ENCODE measurements at regions not wholly inside any gene's neighbourhood (a gene's known extent, or its start where the extent isn't known, plus 50 kb on each side); places are given as distances from the start of the nearest gene placed in this dataset.

GRCh38 chr3:72193771-72194430 lies 409.0 kb upstream of the PROK2 start:
- 0 out of 2 replicates have a peak, but pooled peaks cover 7% of the 10 kb centered on the region for H3K9me3 ChIP-seq (ENCODE audit: insufficient read depth, low read length)
- no peaks in the 10 kb centered on the region for H3K27me3 ChIP-seq (ENCODE audit: low read length)
- H3K36me3 ChIP-seq (ENCODE audit: low read length) = no peaks in the 10 kb centered on the region
- H3K9ac ChIP-seq (ENCODE audit: low read length) = no peak overlapping the region
- no peaks in the 10 kb centered on the region for H4K20me1 ChIP-seq (ENCODE audit: low read depth, low read length)
- no peak overlapping the region for H2AFZ ChIP-seq (ENCODE audit: low read depth, low read length, severe bottlenecking)
- no peak overlapping the region for H3K4me2 ChIP-seq (ENCODE audit: low read depth, low read length, poor library complexity, severe bottlenecking)
- no peak overlapping the region for H3K4me3 ChIP-seq (ENCODE audit: insufficient read depth, low read length, poor library complexity, severe bottlenecking)
- TF ChIP-seq EZH2phosphoT487 (conservative IDR thresholded peaks at IDR 0.05; ENCODE audit: low read length) (no peak), CTCF (IDR thresholded peaks at IDR 0.05; ENCODE audit: insufficient read depth, low read length, poor library complexity, severe bottlenecking) (no peak)
- H3K9me2 ChIP-seq (replicated peaks; ENCODE audit: insufficient read depth, low read length) = no peaks in the 10 kb centered on the region
- no peaks in the 10 kb centered on the region for H3F3A ChIP-seq (ENCODE audit: insufficient read depth)
- no peaks in the 10 kb centered on the region for H3K79me2 ChIP-seq (ENCODE audit: insufficient read depth, low read length)
- no peak overlapping the region for H3K27ac ChIP-seq (ENCODE audit: low read depth, low read length)

- Histone ChIP-seq H3K36me3 (ENCODE audit: low read length) (no peaks in the 10 kb centered on the region), H3K4me3 (ENCODE audit: insufficient read depth, low read length, poor library complexity, severe bottlenecking) (no peak overlapping the region), H3K27ac (ENCODE audit: low read depth, low read length) (no peak overlapping the region), H3K9me3 (ENCODE audit: insufficient read depth, low read length) (0 out of 2 replicates have a peak, but pooled peaks cover 7% of the 10 kb centered on the region), H3K79me2 (ENCODE audit: insufficient read depth, low read length) (no peaks in the 10 kb centered on the region), H2AFZ (ENCODE audit: low read depth, low read length, severe bottlenecking) (no peak overlapping the region), H3F3A (ENCODE audit: insufficient read depth) (no peaks in the 10 kb centered on the region), H3K9me2 (replicated peaks; ENCODE audit: insufficient read depth, low read length) (no peaks in the 10 kb centered on the region), H4K20me1 (ENCODE audit: low read depth, low read length) (no peaks in the 10 kb centered on the region), H3K4me2 (ENCODE audit: low read depth, low read length, poor library complexity, severe bottlenecking) (no peak overlapping the region), H3K27me3 (ENCODE audit: low read length) (no peaks in the 10 kb centered on the region), H3K9ac (ENCODE audit: low read length) (no peak overlapping the region)
- TF ChIP-seq CTCF (IDR thresholded peaks at IDR 0.05; ENCODE audit: insufficient read depth, low read length, poor library complexity, severe bottlenecking) = no peak
- TF ChIP-seq EZH2phosphoT487 (conservative IDR thresholded peaks at IDR 0.05; ENCODE audit: low read length) = no peak
These were observed 407.6 kb upstream of the PROK2 start for GRCh38 chr3:72192572-72192971.

- no peaks in the 10 kb centered on the region for H3K9me2 ChIP-seq (replicated peaks; ENCODE audit: insufficient read depth, low read length)
- H3K9ac ChIP-seq (ENCODE audit: low read length) = no peak overlapping the region
- H4K20me1 ChIP-seq (ENCODE audit: low read depth, low read length) = no peaks in the 10 kb centered on the region
- H3K4me2 ChIP-seq (ENCODE audit: low read depth, low read length, poor library complexity, severe bottlenecking) = no peak overlapping the region
- no peaks in the 10 kb centered on the region for H3K36me3 ChIP-seq (ENCODE audit: low read length)
- H3F3A ChIP-seq (ENCODE audit: insufficient read depth) = no peaks in the 10 kb centered on the region
- H3K9me3 ChIP-seq (ENCODE audit: insufficient read depth, low read length) = 0 out of 2 replicates have a peak, but pooled peaks cover 7% of the 10 kb centered on the region
- H3K79me2 ChIP-seq (ENCODE audit: insufficient read depth, low read length) = no peaks in the 10 kb centered on the region
- H3K4me3 ChIP-seq (ENCODE audit: insufficient read depth, low read length, poor library complexity, severe bottlenecking) = no peak overlapping the region
- H3K27me3 ChIP-seq (ENCODE audit: low read length) = no peaks in the 10 kb centered on the region
- H3K27ac ChIP-seq (ENCODE audit: low read depth, low read length) = no peak overlapping the region
- no peak overlapping the region for H2AFZ ChIP-seq (ENCODE audit: low read depth, low read length, severe bottlenecking)
- no peak for TF ChIP-seq EZH2phosphoT487 (conservative IDR thresholded peaks at IDR 0.05; ENCODE audit: low read length)
These were observed 406.4 kb upstream of the PROK2 start for GRCh38 chr3:72191209-72191960.

GRCh38 chr3:72190050-72190449 lies 405.1 kb upstream of the PROK2 start:
- Histone ChIP-seq H3K9me3 (ENCODE audit: insufficient read depth, low read length) (0 out of 2 replicates have a peak, but pooled peaks cover 7% of the 10 kb centered on the region), H3K4me3 (ENCODE audit: insufficient read depth, low read length, poor library complexity, severe bottlenecking) (no peak overlapping the region), H3K4me2 (ENCODE audit: low read depth, low read length, poor library complexity, severe bottlenecking) (no peak overlapping the region), H2AFZ (ENCODE audit: low read depth, low read length, severe bottlenecking) (no peak overlapping the region), H3K36me3 (ENCODE audit: low read length) (no peaks in the 10 kb centered on the region), H3K9ac (ENCODE audit: low read length) (no peak overlapping the region), H4K20me1 (ENCODE audit: low read depth, low read length) (no peaks in the 10 kb centered on the region), H3K79me2 (ENCODE audit: insufficient read depth, low read length) (no peaks in the 10 kb centered on the region), H3F3A (ENCODE audit: insufficient read depth) (no peaks in the 10 kb centered on the region), H3K27ac (ENCODE audit: low read depth, low read length) (no peak overlapping the region), H3K27me3 (ENCODE audit: low read length) (no peaks in the 10 kb centered on the region), H3K9me2 (replicated peaks; ENCODE audit: insufficient read depth, low read length) (no peaks in the 10 kb centered on the region)
- TF ChIP-seq EZH2phosphoT487 (conservative IDR thresholded peaks at IDR 0.05; ENCODE audit: low read length) (no peak), CTCF (IDR thresholded peaks at IDR 0.05; ENCODE audit: insufficient read depth, low read length, poor library complexity, severe bottlenecking) (no peak)

Data from SU-DHL-6 (cell line).